Colonic mucosa (tissue), 4 donors: ENCODE measurements at regions not wholly inside any gene's neighbourhood (a gene's known extent, or its start where the extent isn't known, plus 50 kb on each side); places are given as distances from the start of the nearest gene placed in this dataset.

Experiments
- DNase-seq: peaks from one replicate; pipeline ENCODE4 v3.0.0-alpha.2; 2020
- H3K27ac ChIP-seq: fragments of 200-600 bp; one replicate; pipeline ENCODE4 v1.8.0; 2021
- H3K27me3 ChIP-seq: fragments of 200-600 bp; one replicate; pipeline ENCODE4 v1.8.0; 2021
- H3K36me3 ChIP-seq: fragments of 200-600 bp; one replicate; pipeline ENCODE4 v1.8.0; 2021
- H3K4me1 ChIP-seq: fragments of 200-600 bp; one replicate; pipeline ENCODE4 v1.8.0; 2021; ENCODE audit warnings: mild to moderate bottlenecking
- H3K4me3 ChIP-seq: fragments of 200-600 bp; one replicate; pipeline ENCODE4 v1.8.0; 2021
- H3K9ac ChIP-seq, 2 donors: one replicate each; pipeline ENCODE4 v1.7.0; 2013; ENCODE audit warnings: control low read depth in 2 of 2, low read depth in 2 of 2, low read length in 2 of 2
- H3K9me3 ChIP-seq: fragments of 200-600 bp; one replicate; pipeline ENCODE4 v1.8.0; 2021
- CTCF ChIP-seq: fragments of 200-600 bp; IDR thresholded peaks from one replicate; pipeline ENCODE4 v1.8.0; 2022; ENCODE audit warnings: antibody characterized with exemption, mild to moderate bottlenecking
- intact Hi-C: fragments of 100-400 bp; cut with DNase I; formaldehyde crosslinking; loops from one replicate; pipeline ENCODE4 v1.14.1; 2022
- donor health status: healthy.
- donor health status: DM: no; HTN: no; CAD: no.
- donor health status: DM: no; HTN: no; CAD: no.

DNA sequence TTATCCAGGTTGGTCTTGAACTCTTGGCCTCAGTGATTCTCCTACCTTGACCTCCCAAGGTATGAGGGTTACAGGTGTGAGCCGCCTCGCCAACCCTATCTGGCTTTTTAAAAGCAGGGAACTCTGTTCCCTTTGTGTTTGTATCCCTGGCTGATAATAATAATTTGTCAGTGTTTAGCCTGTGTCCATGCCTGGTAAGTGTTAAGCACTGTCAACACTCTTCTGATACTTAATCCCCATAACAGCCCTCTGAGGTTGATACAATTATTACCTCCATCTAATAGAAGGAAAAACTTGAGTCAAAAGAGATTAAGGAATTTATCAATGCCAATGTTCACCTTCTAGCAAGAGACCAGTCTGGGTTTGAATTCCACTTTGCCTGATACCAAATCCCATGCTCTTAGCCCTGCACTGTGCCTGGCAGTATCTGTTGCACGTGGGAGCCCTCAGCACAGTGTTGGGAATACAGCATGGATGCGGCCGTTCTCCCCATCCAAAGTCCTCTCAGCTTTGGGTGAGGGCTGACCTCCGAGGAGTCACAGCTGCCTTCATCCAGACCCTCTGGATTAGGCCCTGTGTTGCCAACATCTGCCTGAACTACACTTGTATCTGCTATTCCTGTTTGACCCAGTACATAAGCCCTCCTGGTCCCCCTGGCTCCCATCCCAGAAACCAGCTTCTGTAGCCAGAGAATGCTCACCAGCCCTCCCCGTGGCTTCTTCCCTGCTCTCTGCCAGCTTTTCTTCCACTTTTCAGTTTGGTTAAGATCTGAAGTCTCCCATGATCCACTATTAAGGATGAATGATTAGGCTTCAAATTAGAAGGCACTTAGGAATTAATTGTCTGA, 335.6 kb upstream of the ASIC2 start:
- TF ChIP-seq CTCF: no peak
- no peak for DNase-seq
- H3K9ac ChIP-seq: no peak overlapping the region
- intact Hi-C loops: no loop called here
- H3K27ac ChIP-seq: no peak overlapping the region
- no peaks in the 10 kb centered on the region for H3K9me3 ChIP-seq
- no peaks in the 10 kb centered on the region for H3K36me3 ChIP-seq
- H3K4me3 ChIP-seq: no peak overlapping the region
- H3K4me1 ChIP-seq: no peaks in the 10 kb centered on the region
- no peaks in the 10 kb centered on the region for H3K27me3 ChIP-seq

GRCh38 chr17:33633446-33633845, 340.4 kb upstream of the ASIC2 start:
- Histone ChIP-seq H3K4me1 (no peaks in the 10 kb centered on the region), H3K27ac (no peak overlapping the region), H3K9ac (no peak overlapping the region), H3K9me3 (no peaks in the 10 kb centered on the region), H3K27me3 (no peaks in the 10 kb centered on the region), H3K36me3 (no peaks in the 10 kb centered on the region), H3K4me3 (no peak overlapping the region)
- intact Hi-C loops: no loop called here
- DNase-seq: no peak
- TF ChIP-seq CTCF: no peak

GRCh38 chr17:33637534-33637933, 344.4 kb upstream of the ASIC2 start:
- no peak overlapping the region for H3K27ac ChIP-seq
- intact Hi-C loops: no loop called here
- H3K27me3 ChIP-seq: no peaks in the 10 kb centered on the region
- no peaks in the 10 kb centered on the region for H3K9me3 ChIP-seq
- H3K9ac ChIP-seq: no peak overlapping the region
- no peak for DNase-seq
- no peak for TF ChIP-seq CTCF
- no peak overlapping the region for H3K4me3 ChIP-seq
- H3K36me3 ChIP-seq: no peaks in the 10 kb centered on the region
- no peaks in the 10 kb centered on the region for H3K4me1 ChIP-seq

- DNase-seq: no peak
- no peak overlapping the region for H3K9ac ChIP-seq
- H3K36me3 ChIP-seq: no peaks in the 10 kb centered on the region
- no peak overlapping the region for H3K27ac ChIP-seq
- H3K9me3 ChIP-seq: no peaks in the 10 kb centered on the region
- intact Hi-C loops: no loop called here
- TF ChIP-seq CTCF: no peak
- H3K4me3 ChIP-seq: no peak overlapping the region
- H3K4me1 ChIP-seq: no peaks in the 10 kb centered on the region
- H3K27me3 ChIP-seq: no peaks in the 10 kb centered on the region
Measured at GRCh38 chr17:33639103-33639880, 346.2 kb upstream of the ASIC2 start.

GRCh38 chr17:33640629-33641028, 347.5 kb upstream of the ASIC2 start:
- DNase-seq: no peak
- TF ChIP-seq CTCF: no peak
- Histone ChIP-seq H3K27ac (no peak overlapping the region), H3K4me1 (no peaks in the 10 kb centered on the region), H3K9ac (no peak overlapping the region), H3K4me3 (no peak overlapping the region), H3K9me3 (no peaks in the 10 kb centered on the region), H3K27me3 (no peaks in the 10 kb centered on the region), H3K36me3 (no peaks in the 10 kb centered on the region)
- intact Hi-C loops: no loop called here
